BJ (cell line): ENCODE measurements at regions not wholly inside any gene's neighbourhood (a gene's known extent, or its start where the extent isn't known, plus 50 kb on each side); places are given as distances from the start of the nearest gene placed in this dataset.

Experiments used
- CTCF ChIA-PET: fragments of 350-600 bp; formaldehyde crosslinking; extraction: SDS; loops from one replicate; lab custom pipeline; 2021; ENCODE audit warnings: antibody characterized with exemption, inconsistent platforms; lab: Yijun Ruan, JAX
- POLR2A ChIA-PET: fragments of 300-600 bp; sonication (Branson Sonifier 250); formaldehyde crosslinking; extraction: SDS; loops from one replicate; lab custom pipeline; 2021; ENCODE audit warnings: antibody characterized with exemption; lab: Charles Lee
- DNase-seq: peaks from one replicate; pipeline ENCODE4 v3.0.0-alpha.2; 2011; ENCODE audit warnings: low read depth
- H3K27me3 ChIP-seq: 2 replicates; pipeline ENCODE4 v1.6.0; 2011; ENCODE audit warnings: low read length; ENCODE audit not compliant: control insufficient read depth, insufficient read depth
- H3K36me3 ChIP-seq: 2 replicates; pipeline ENCODE4 v1.5.1; 2011; ENCODE audit warnings: low read length; ENCODE audit not compliant: control insufficient read depth, insufficient read depth
- H3K4me3 ChIP-seq: 2 replicates; pipeline ENCODE4 v1.5.1; 2011; ENCODE audit warnings: low read depth, mild to moderate bottlenecking, control low read depth, low read length
- TF ChIP-seq, protein P1 (sequence below): IDR thresholded peaks from 2 replicates; pipeline ENCODE4 v1.5.1; 2011; ENCODE audit warnings: low read depth, mild to moderate bottlenecking, control low read depth, inconsistent platforms, low read length, moderate library complexity; ENCODE audit not compliant: insufficient read depth

DNA sequence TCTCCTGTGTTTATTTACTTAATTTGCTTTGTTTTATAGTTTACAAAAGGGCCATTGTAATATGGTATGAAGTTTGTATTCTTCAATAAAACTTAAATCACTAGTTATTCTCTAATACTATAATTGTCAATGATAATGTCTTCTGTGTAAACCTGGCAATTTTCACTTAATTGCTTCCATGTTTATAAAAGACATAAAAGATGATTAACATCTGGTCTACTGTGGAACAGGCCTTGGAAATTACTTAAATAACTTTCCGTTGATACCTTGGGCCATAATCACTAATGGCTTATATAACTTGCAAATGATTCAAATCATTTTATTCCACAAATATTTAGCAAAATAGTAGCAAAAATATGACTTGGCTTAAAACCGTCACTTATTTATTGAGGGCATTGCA, 743.8 kb downstream of the DSC3 start:
- Histone ChIP-seq H3K36me3 (no peaks in the 10 kb centered on the region), H3K27me3 (no peaks in the 10 kb centered on the region), H3K4me3 (no peak overlapping the region)
- TF ChIP-seq, protein P1, sequence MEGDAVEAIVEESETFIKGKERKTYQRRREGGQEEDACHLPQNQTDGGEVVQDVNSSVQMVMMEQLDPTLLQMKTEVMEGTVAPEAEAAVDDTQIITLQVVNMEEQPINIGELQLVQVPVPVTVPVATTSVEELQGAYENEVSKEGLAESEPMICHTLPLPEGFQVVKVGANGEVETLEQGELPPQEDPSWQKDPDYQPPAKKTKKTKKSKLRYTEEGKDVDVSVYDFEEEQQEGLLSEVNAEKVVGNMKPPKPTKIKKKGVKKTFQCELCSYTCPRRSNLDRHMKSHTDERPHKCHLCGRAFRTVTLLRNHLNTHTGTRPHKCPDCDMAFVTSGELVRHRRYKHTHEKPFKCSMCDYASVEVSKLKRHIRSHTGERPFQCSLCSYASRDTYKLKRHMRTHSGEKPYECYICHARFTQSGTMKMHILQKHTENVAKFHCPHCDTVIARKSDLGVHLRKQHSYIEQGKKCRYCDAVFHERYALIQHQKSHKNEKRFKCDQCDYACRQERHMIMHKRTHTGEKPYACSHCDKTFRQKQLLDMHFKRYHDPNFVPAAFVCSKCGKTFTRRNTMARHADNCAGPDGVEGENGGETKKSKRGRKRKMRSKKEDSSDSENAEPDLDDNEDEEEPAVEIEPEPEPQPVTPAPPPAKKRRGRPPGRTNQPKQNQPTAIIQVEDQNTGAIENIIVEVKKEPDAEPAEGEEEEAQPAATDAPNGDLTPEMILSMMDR = no peak
- no peak for DNase-seq
- CTCF ChIA-PET = no interaction called here
- POLR2A ChIA-PET = no interaction called here

DNA sequence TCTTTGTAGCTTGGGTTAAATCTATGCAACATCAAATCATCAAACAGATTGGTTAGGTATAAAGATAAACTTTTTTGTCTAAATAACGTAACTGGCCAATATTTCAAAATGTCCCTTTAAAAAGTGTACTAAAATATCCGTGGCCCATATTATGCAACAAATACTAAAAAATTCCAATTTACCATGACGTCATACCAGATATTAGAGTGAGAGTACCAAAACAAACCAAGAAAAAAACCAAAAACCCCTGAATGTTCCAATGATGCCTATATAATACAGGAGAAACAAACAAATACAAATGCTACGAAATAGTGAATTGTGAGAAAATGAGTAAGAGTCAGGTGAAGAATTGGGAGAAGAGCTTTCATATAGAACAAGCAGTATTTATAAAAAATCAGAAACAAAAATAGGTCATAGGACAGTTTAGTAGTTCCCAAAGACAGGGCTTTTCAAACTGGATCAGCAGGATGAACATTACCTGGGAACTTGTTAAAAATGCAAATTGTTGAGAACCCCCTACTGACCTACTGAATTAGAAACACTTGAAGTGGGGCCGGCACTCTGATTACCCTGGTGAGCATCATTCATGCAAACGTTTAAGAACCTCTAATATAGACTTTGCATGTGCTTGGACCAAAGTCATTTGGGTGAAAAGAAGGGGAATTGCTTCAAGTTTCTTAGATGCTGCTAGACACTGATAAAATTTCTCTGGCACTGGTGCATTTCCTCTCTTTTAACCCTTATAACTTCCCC, 753.7 kb downstream of the DSC3 start:
- Histone ChIP-seq H3K36me3 (no peaks in the 10 kb centered on the region), H3K4me3 (no peak overlapping the region), H3K27me3 (no peaks in the 10 kb centered on the region)
- TF ChIP-seq, protein P1 = no peak
- POLR2A ChIA-PET = no interaction called here
- no peak for DNase-seq
- CTCF ChIA-PET = no interaction called here

DNA sequence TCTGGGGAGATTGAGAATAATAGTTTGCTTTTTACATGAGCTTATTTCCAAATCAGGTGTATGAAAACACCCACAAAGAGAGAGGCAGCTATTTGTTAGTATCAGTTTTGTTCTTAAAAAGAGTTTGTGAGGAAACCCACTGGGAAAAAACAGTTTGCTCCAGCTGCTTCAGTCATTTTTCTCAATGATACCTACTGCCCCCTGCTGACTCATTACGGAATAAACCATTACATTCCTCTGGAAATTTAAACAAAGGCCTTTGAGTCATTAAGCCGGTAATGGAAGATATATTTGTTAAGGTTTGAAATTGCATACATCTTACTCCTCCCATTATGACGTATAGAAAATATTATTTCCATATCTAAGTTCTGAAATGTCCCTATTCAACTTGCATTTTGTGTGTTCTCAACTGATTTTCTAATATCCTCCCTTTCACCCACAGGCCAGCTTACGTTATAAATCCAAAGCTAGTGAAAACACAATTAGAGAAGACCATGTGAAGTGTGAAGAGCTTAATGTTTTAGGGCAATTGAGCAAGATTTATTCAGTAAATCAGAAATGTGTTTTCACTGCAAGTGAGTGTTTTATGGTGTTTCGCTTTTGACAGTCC, 761.6 kb downstream of the DSC3 start:
- no peaks in the 10 kb centered on the region for H3K27me3 ChIP-seq
- peak; percentile 8 for DNase-seq
- H3K4me3 ChIP-seq = no peak overlapping the region
- TF ChIP-seq, protein P1 = peak; percentile 72
- ChIA-PET POLR2A (no interaction called here), CTCF (interaction anchor here (0.6 to 2.5 kb wide), 11 partner anchors 22 to 1872 kb away, joined by 3 to 14 read pairs (median 3); no protein-coding TSS in a partner anchor)
- H3K36me3 ChIP-seq = no peaks in the 10 kb centered on the region

DNA sequence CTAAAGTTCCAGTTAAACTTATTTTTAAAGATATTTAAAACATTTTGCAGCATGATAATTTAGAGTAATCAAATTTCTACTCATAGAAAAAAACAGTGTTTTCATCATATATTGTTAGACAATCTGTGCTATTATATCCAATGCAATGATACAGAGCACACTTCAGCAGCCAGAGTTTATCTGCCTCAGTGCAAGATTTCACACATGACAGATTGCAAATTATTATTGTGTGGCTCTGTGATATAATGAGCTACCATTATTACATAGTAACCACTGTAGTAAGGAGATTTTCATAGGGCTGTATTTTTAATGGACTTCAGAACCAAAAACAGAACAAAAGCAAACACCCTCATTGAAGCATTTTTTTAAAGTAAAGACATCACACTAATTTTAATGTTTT, 762.4 kb downstream of the DSC3 start:
- DNase-seq = no peak
- H3K4me3 ChIP-seq = no peak overlapping the region
- no peaks in the 10 kb centered on the region for H3K27me3 ChIP-seq
- TF ChIP-seq, protein P1 = no peak
- CTCF ChIA-PET = interaction anchor here (0.6 to 2.5 kb wide), 10 partner anchors 21 to 1871 kb away, joined by 3 to 14 read pairs (median 4); no protein-coding TSS in a partner anchor
- POLR2A ChIA-PET = no interaction called here
- no peaks in the 10 kb centered on the region for H3K36me3 ChIP-seq

DNA sequence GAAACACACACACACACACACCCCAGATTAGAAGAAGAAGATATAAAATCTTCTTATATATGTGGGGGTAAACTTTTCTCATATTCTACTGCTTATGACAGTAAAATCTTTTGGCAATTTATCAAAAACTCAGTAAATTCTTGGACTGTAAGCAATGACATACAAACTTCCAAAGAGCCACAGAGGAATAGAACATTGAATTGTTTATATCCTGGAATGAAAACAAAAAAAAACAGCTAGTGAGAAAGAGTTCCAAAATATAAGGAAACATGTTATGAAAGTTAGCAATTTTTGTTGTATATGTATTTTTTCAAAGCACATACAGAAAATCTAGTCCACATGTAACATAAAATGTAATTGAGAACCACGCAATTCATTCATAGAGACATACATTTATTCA, 764.9 kb downstream of the DSC3 start:
- DNase-seq = no peak
- Histone ChIP-seq H3K4me3 (no peak overlapping the region), H3K36me3 (no peaks in the 10 kb centered on the region), H3K27me3 (no peaks in the 10 kb centered on the region)
- ChIA-PET CTCF (interaction anchor here (1.4 kb wide), 1 partner anchor 1316 kb away, joined by 4 read pairs; no protein-coding TSS in a partner anchor), POLR2A (no interaction called here)
- TF ChIP-seq, protein P1 = no peak
